HCT116 (cell line): ENCODE measurements at regions not wholly inside any gene's neighbourhood (a gene's known extent, or its start where the extent isn't known, plus 50 kb on each side); places are given as distances from the start of the nearest gene placed in this dataset.

ENCODE experiments used
- ATAC-seq: fragments of 200-7000 bp; cut with Tn5 transposase; 2 replicates; pipeline ENCODE4 v1.9.1; 2020; ENCODE audit warnings: mild to moderate bottlenecking, moderate library complexity
- BruUV-seq: library from RNA; stranded (reverse); fragments of 400-500 nt; replicated peaks from 2 replicates; lab custom pipeline; 2021; lab: Mats Ljungman, UMichigan
- CTCF ChIA-PET: fragments of 300-600 bp; sonication (Branson Sonifier 250); formaldehyde crosslinking; loops from one replicate; lab custom pipeline; 2021; ENCODE audit warnings: antibody characterized with exemption; lab: Charles Lee
- POLR2A ChIA-PET: fragments of 300-600, 350-600 bp; sonication (Branson Sonifier 250); formaldehyde crosslinking; loops from one replicate; lab custom pipeline; 2021; ENCODE audit warnings: antibody characterized with exemption; lab: Charles Lee
- RAD21 ChIA-PET, 2 experiments: fragments of 300-600 bp; sonication (Branson Sonifier 250); formaldehyde crosslinking; loops; one replicate each; lab custom pipeline; 2023; ENCODE audit warnings: low total read pairs in 2 of 2; ENCODE audit not compliant: uncharacterized antibody in 2 of 2, unreplicated experiment in 2 of 2, low non-redundant PET in 1 of 2; lab: Charles Lee
- DNase-seq: peaks from one replicate; pipeline ENCODE4 v3.0.0-alpha.2; 2010; ENCODE audit warnings: low read depth, low spot score
- H2AFZ ChIP-seq: fragments of 200-600 bp; shearing (Covaris generic), sonication (generic); 2 replicates; pipeline ENCODE4 v1.6.1; 2017; ENCODE audit warnings: low read depth, mixed run types, mixed read lengths, antibody characterized with exemption, low read length; ENCODE audit not compliant: poor library complexity, severe bottlenecking
- H3K27ac ChIP-seq: 2 replicates; pipeline ENCODE4 v1.5.1; 2012; ENCODE audit warnings: low read depth, low read length
- H3K27me3 ChIP-seq: fragments of 200-600 bp; sonication (generic); 2 replicates; pipeline ENCODE4 v1.6.1; 2016; ENCODE audit warnings: mixed run types, low read length, mixed read lengths; ENCODE audit not compliant: insufficient read depth
- H3K36me3 ChIP-seq, 2 experiments: fragments of 200-500 bp in 1 of 2; fragments of 200-600 bp in 1 of 2; sonication (Bioruptor generic) in 1 of 2; sonication (generic) in 1 of 2; 2 replicates each; pipeline versions ENCODE4 v1.5.1 to v1.6.1; 2014 to 2016; ENCODE audit warnings: low read length in 2 of 2, inconsistent platforms in 1 of 2, mixed read lengths in 1 of 2, mixed run types in 1 of 2; ENCODE audit not compliant: insufficient read depth in 2 of 2, control insufficient read depth in 1 of 2
- H3K4me1 ChIP-seq, 2 experiments: fragments of 200-600 bp in 1 of 2; sonication (generic) in 1 of 2; 2 replicates each; pipeline versions ENCODE4 v1.5.1 to v1.6.1; 2012 to 2017; ENCODE audit warnings: low read length in 2 of 2, inconsistent platforms in 1 of 2, mild to moderate bottlenecking in 1 of 2, mixed read lengths in 1 of 2, mixed run types in 1 of 2, moderate library complexity in 1 of 2; ENCODE audit not compliant: insufficient read depth in 2 of 2, control insufficient read depth in 1 of 2
- H3K4me2 ChIP-seq: fragments of 200-600 bp; sonication (generic); 2 replicates; pipeline ENCODE4 v1.6.1; 2017; ENCODE audit warnings: mixed run types, low read length, mixed read lengths
- H3K4me3 ChIP-seq, 2 experiments: fragments of 200-600 bp in 1 of 2; sonication (generic) in 1 of 2; replicated peaks in 1 of 2; 2 replicates each; pipeline ENCODE4 v1.5.1; 2011 to 2016; ENCODE audit warnings: low read length in 2 of 2, control low read depth in 1 of 2, low read depth in 1 of 2, mild to moderate bottlenecking in 1 of 2, mixed read lengths in 1 of 2, mixed run types in 1 of 2
- H3K79me2 ChIP-seq: fragments of 200-600 bp; sonication (generic); 2 replicates; pipeline ENCODE4 v1.6.1; 2017; ENCODE audit warnings: mild to moderate bottlenecking, mixed run types, low read length, moderate library complexity, mixed read lengths; ENCODE audit not compliant: insufficient read depth
- H3K9ac ChIP-seq: fragments of 200-600 bp; sonication (generic); 2 replicates; pipeline ENCODE4 v1.6.1; 2016; ENCODE audit warnings: low read length, mixed read lengths
- H3K9me2 ChIP-seq: fragments of 200-600 bp; sonication (generic), shearing (Covaris generic); 2 replicates; pipeline ENCODE4 v1.6.1; 2017; ENCODE audit warnings: mixed run types, mild to moderate bottlenecking, moderate library complexity; ENCODE audit not compliant: insufficient read depth
- H3K9me3 ChIP-seq, 2 experiments: fragments of 200-500 bp in 1 of 2; fragments of 200-600 bp in 1 of 2; sonication (Bioruptor generic) in 1 of 2; sonication (generic) in 1 of 2; 2 replicates each; pipeline ENCODE4 v1.6.1; 2014 to 2017; ENCODE audit warnings: low read length in 2 of 2, mixed read lengths in 2 of 2, inconsistent platforms in 1 of 2, low read depth in 1 of 2, mild to moderate bottlenecking in 1 of 2, mixed run types in 1 of 2, moderate library complexity in 1 of 2; ENCODE audit not compliant: control insufficient read depth in 1 of 2, insufficient read depth in 1 of 2
- H4K20me1 ChIP-seq: fragments of 200-600 bp; sonication (generic), shearing (Covaris generic); 2 replicates; pipeline ENCODE4 v1.6.1; 2017; ENCODE audit warnings: mixed run types, mild to moderate bottlenecking, moderate library complexity; ENCODE audit not compliant: insufficient read depth
- CBX3 ChIP-seq: IDR thresholded peaks from 2 replicates; pipeline ENCODE4 v1.6.1; 2012; ENCODE audit warnings: low read depth
- JUND ChIP-seq: IDR thresholded peaks from 2 replicates; pipeline ENCODE4 v1.6.1; 2012
- MAX ChIP-seq: IDR thresholded peaks from 2 replicates; pipeline ENCODE4 v1.6.1; 2012
- POLR2A ChIP-seq: IDR thresholded peaks from 2 replicates; pipeline ENCODE4 v1.7.0; 2011; ENCODE audit warnings: borderline replicate concordance; ENCODE audit not compliant: insufficient read depth, insufficient read length; ENCODE audit errors: extremely low read depth
- POLR2AphosphoS5 ChIP-seq: IDR thresholded peaks from 2 replicates; pipeline ENCODE4 v1.6.1; 2011; ENCODE audit warnings: mild to moderate bottlenecking, low read depth, low read length, moderate library complexity
- RAD21 ChIP-seq: IDR thresholded peaks from 2 replicates; pipeline ENCODE4 v1.6.1; 2012; ENCODE audit warnings: low read depth, mild to moderate bottlenecking
- SIN3A ChIP-seq: IDR thresholded peaks from 2 replicates; pipeline ENCODE4 v1.6.1; 2012; ENCODE audit warnings: low read depth
- SP1 ChIP-seq: IDR thresholded peaks from 2 replicates; pipeline ENCODE4 v1.6.1; 2012; ENCODE audit warnings: low read depth
- YY1 ChIP-seq: IDR thresholded peaks from 2 replicates; pipeline ENCODE4 v1.6.1; 2011; ENCODE audit warnings: low read length, low read depth, moderate library complexity, mild to moderate bottlenecking; ENCODE audit not compliant: insufficient replicate concordance; ENCODE audit errors: extremely low read depth
- ZFX ChIP-seq: fragments of 450-650 bp; IDR thresholded peaks from 2 replicates; pipeline ENCODE4 v1.6.1; 2017
- intact Hi-C: fragments of 100-400 bp; cut with micrococcal nuclease; formaldehyde crosslinking; loops from 2 replicates; pipeline ENCODE4 v1.10.0; 2022
- TF ChIP-seq, protein P1 (sequence below): IDR thresholded peaks from 2 replicates; pipeline ENCODE4 v1.6.1; 2012

- peaks cover 93% of the 10 kb centered on the region for H3K27me3 ChIP-seq
- H2AFZ ChIP-seq = no peak overlapping the region
- POLR2A ChIA-PET = no interaction called here
- no peak overlapping the region for H3K9ac ChIP-seq
- no peak overlapping the region for H3K4me2 ChIP-seq
- H3K27ac ChIP-seq = no peak overlapping the region
- no peak overlapping the region for H3K4me3 ChIP-seq
- no peak for ATAC-seq
- no peaks in the 10 kb centered on the region for H3K79me2 ChIP-seq
- no peaks in the 10 kb centered on the region for H3K36me3 ChIP-seq
- TF ChIP-seq, protein P1, sequence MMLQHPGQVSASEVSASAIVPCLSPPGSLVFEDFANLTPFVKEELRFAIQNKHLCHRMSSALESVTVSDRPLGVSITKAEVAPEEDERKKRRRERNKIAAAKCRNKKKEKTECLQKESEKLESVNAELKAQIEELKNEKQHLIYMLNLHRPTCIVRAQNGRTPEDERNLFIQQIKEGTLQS = no peak
- TF ChIP-seq RAD21 = no peak
- TF ChIP-seq MAX = no peak
- TF ChIP-seq SIN3A = no peak
- TF ChIP-seq ZFX = no peak
- TF ChIP-seq YY1 = no peak
- no peak for TF ChIP-seq POLR2AphosphoS5
- TF ChIP-seq POLR2A = no peak
- RAD21 ChIA-PET = no interaction called here
- CTCF ChIA-PET = no interaction called here
- H3K9me2 ChIP-seq = no peaks in the 10 kb centered on the region
- BruUV-seq = no TSS peak
- H3K9me3 ChIP-seq = no peaks in the 10 kb centered on the region
- H3K4me1 ChIP-seq = no peaks in the 10 kb centered on the region
- H4K20me1 ChIP-seq = no peaks in the 10 kb centered on the region
- no peak for DNase-seq
- intact Hi-C loops = no loop called here
Measured at GRCh38 chr3:124140746-124141145, 148.8 kb upstream of the ROPN1 start.

- no TSS peak for BruUV-seq
- DNase-seq = no peak
- Histone ChIP-seq H3K4me1 (no peaks in the 10 kb centered on the region), H3K9ac (no peak overlapping the region), H3K4me3 (no peak overlapping the region), H4K20me1 (no peaks in the 10 kb centered on the region), H3K27ac (no peak overlapping the region), H2AFZ (no peak overlapping the region), H3K79me2 (no peaks in the 10 kb centered on the region), H3K27me3 (peaks cover 83% of the 10 kb centered on the region), H3K9me2 (no peaks in the 10 kb centered on the region), H3K9me3 (no peaks in the 10 kb centered on the region), H3K36me3 (no peaks in the 10 kb centered on the region), H3K4me2 (no peak overlapping the region)
- ATAC-seq = no peak
- TF ChIP-seq SP1 = no peak
- TF ChIP-seq JUND = no peak
- TF ChIP-seq CBX3 = no peak
- CTCF ChIA-PET = no interaction called here
- POLR2A ChIA-PET = no interaction called here
- RAD21 ChIA-PET = no interaction called here
- intact Hi-C loops = no loop called here
Measured at GRCh38 chr3:124142389-124142970, 150.6 kb upstream of the ROPN1 start.
